AG04449 (cell line): ENCODE measurements at regions not wholly inside any gene's neighbourhood (a gene's known extent, or its start where the extent isn't known, plus 50 kb on each side); places are given as distances from the start of the nearest gene placed in this dataset.
"Not testable (repeated sequence)": the region's sequence is repeated elsewhere in the genome, so short reads cannot be mapped to it uniquely, and the experiment has no call there.

Experiments used
- CTCF ChIA-PET: fragments of 350-600 bp; formaldehyde crosslinking; extraction: SDS; loops from one replicate; lab custom pipeline; 2021; ENCODE audit warnings: antibody characterized with exemption; lab: Yijun Ruan, JAX
- POLR2A ChIA-PET: fragments of 400-600, 350-600 bp; formaldehyde crosslinking; extraction: SDS; loops from one replicate; lab custom pipeline; 2020; ENCODE audit warnings: antibody characterized with exemption, inconsistent platforms; lab: Yijun Ruan, JAX
- DNase-seq: peaks from one replicate; pipeline ENCODE4 v3.0.0-alpha.2; 2010; ENCODE audit warnings: low read depth, low spot score
- H3K4me3 ChIP-seq: 2 replicates; pipeline ENCODE4 v1.5.1; 2011; ENCODE audit warnings: low read depth, mild to moderate bottlenecking, control low read depth, low read length
- TF ChIP-seq, protein P1 (sequence below): IDR thresholded peaks from one replicate; pipeline ENCODE4 v1.5.1; 2011; ENCODE audit warnings: mild to moderate bottlenecking, moderate library complexity, low read length, control low read depth, inconsistent platforms; ENCODE audit not compliant: insufficient read depth; ENCODE audit errors: missing control alignments

DNA sequence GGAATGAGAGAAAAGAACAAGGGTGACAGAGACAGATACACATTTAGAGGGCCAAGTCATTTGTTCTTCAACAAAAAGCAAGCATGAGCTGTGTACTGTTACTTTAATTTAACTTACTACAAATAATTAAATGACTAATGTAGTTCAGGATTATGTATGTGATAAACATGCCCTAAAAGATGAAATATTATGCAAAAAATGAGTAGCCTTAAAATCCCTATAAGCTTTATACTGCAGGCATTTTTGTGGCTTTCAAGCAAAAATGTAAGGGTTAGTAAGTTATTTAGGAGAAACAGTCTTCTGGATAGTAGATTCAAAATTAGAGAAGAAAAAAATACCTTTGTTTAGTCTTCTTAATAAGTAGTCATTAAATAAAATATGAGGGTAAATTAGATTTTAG, 431.2 kb downstream of the CSNK1G3 start:
- TF ChIP-seq, protein P1, sequence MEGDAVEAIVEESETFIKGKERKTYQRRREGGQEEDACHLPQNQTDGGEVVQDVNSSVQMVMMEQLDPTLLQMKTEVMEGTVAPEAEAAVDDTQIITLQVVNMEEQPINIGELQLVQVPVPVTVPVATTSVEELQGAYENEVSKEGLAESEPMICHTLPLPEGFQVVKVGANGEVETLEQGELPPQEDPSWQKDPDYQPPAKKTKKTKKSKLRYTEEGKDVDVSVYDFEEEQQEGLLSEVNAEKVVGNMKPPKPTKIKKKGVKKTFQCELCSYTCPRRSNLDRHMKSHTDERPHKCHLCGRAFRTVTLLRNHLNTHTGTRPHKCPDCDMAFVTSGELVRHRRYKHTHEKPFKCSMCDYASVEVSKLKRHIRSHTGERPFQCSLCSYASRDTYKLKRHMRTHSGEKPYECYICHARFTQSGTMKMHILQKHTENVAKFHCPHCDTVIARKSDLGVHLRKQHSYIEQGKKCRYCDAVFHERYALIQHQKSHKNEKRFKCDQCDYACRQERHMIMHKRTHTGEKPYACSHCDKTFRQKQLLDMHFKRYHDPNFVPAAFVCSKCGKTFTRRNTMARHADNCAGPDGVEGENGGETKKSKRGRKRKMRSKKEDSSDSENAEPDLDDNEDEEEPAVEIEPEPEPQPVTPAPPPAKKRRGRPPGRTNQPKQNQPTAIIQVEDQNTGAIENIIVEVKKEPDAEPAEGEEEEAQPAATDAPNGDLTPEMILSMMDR, result no peak
- POLR2A ChIA-PET, result no interaction called here
- no peak overlapping the region for H3K4me3 ChIP-seq
- DNase-seq, result no peak
- CTCF ChIA-PET, result no interaction called here

DNA sequence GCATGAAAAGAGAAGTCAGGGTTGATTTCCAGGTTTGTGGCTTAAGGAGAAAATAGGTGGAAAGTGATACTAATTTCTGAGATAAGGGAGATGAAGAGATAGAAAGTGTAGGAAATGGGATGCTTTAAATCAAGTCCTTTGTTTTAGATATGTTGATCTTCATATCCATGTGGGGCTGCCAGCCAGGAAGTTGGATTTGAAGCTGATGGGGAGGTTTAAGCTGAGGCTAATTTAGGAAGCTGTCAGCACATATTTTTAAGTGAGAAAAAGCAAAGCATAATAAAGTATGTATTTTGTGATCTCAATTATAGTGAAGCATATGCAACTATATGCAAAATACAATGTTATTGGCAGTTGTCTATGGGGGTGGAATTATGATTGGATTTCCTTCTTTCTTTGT, 428.4 kb downstream of the CSNK1G3 start:
- no peak overlapping the region for H3K4me3 ChIP-seq
- TF ChIP-seq, protein P1, result no peak
- CTCF ChIA-PET, result no interaction called here
- DNase-seq, result no peak
- POLR2A ChIA-PET, result no interaction called here

DNA sequence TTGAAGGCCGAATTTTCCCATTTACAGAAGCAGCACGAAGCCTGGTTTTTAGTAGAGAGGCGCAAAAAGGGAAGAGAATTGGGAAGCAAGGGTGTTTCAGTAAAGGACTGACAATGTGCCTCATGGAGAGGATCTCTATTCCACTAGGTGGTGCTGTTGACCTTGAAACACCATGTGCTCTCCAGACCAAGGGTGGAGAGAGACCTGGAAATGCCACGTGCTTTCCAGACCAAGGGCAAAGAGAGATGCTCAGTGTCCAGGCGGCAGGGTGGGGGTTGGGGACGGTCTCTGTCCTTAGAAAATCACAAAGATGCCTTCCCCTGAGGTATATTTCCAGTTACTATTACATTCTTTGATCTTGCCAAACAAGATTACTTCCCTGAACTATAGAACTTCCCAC, 425.3 kb downstream of the CSNK1G3 start:
- ChIA-PET POLR2A (no interaction called here), CTCF (no interaction called here)
- no peak for DNase-seq

DNA sequence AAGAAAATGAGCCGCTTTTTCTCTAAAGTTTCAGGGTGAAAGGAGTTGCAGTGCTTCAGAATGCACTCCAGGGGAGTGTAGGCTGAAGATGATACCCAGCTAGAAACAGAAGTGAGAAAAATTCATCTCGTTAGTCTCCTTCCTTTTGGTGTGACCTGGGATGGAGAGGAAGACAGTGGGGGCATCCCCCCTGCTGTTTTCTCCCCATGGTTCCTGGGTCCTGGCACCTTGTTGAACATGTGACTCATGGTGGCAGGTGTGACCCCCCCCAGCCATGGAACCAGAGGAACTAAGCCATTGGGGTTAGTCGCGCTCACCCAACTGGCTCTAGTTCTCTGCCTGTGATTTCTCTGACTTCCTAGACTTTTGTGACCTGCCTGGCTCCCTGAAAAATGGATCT, 424.6 kb downstream of the CSNK1G3 start:
- no peak overlapping the region for H3K4me3 ChIP-seq
- no peak for DNase-seq
- TF ChIP-seq, protein P1, result no peak
- ChIA-PET POLR2A (no interaction called here), CTCF (no interaction called here)

More for the DNA sequence above, 425.3 kb downstream of the CSNK1G3 start:
- TF ChIP-seq, protein P1, result peak; percentile 15
- H3K4me3 ChIP-seq, result no peak overlapping the region

DNA sequence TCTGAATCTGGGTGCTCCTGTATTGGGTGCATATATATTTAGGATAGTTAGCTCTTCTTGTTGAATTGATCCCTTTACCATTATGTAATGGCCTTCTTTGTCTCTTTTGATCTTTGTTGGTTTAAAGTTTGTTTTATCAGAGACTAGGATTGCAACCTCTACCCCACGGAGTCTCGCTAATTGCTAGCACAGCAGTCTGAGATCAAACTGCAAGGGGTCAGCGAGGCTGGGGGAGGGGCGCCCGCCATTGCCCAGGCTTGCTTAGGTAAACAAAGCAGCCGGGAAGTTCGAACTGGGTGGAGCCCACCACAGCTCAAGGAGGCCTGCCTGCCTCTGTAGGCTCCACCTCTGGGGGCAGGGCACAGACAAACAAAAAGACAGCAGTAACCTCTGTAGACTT, 421.8 kb downstream of the CSNK1G3 start:
- H3K4me3 ChIP-seq, DNase-seq, CTCF ChIA-PET, POLR2A ChIA-PET: not testable (repeated sequence)

DNA sequence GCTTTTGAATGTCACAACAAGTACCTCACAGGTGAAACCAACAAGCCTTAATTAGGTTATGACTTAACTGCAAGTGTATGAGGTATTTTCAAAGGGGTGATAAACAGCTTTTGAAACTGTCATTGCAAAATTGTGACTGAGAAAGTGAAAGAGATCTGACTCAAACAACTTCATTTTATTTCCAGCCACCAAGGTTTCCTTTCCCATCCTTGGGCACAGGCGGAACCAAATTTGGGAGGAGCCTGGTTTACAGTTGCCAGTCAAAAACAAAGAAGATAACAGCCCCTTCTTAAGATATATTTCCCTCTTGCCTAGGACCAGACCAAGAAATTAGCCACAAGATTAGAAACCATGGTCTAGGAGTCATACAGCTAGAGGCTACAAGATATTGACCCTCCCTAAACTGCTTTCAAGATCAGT, 417.1 kb downstream of the CSNK1G3 start:
- POLR2A ChIA-PET, result no interaction called here
- CTCF ChIA-PET, result no interaction called here
- no peak overlapping the region for H3K4me3 ChIP-seq
- no peak for DNase-seq
- TF ChIP-seq, protein P1, result no peak

DNA sequence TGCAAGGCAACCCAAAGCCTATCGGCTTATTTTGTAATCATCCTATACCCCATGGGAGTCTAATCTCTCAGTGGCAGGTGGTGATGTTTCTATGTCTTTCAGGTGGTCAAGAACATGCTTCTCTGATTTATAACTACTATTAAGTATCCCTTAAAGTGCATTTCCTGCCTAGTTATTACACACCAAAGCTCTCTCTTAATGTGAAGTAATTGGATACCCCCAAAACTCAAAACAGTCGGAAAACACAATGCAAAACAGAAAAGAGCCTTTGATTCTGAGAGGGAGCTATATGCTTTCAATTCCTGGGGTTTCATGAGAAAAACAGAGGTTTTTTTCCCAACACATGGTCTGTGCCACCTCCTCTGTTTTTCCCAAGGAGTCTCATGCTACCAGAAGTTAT, 416.4 kb downstream of the CSNK1G3 start:
- CTCF ChIA-PET, result interaction anchor here (1.2 kb wide), 1 partner anchor 17 kb away, joined by 3 read pairs; no protein-coding TSS in a partner anchor
- H3K4me3 ChIP-seq, result no peak overlapping the region
- DNase-seq, result no peak
- POLR2A ChIA-PET, result no interaction called here
- TF ChIP-seq, protein P1, result no peak
